ENCODE measurements at regions not wholly inside any gene's neighbourhood (a gene's known extent, or its start where the extent isn't known, plus 50 kb on each side); places are given as distances from the start of the nearest gene placed in this dataset.

DNA sequence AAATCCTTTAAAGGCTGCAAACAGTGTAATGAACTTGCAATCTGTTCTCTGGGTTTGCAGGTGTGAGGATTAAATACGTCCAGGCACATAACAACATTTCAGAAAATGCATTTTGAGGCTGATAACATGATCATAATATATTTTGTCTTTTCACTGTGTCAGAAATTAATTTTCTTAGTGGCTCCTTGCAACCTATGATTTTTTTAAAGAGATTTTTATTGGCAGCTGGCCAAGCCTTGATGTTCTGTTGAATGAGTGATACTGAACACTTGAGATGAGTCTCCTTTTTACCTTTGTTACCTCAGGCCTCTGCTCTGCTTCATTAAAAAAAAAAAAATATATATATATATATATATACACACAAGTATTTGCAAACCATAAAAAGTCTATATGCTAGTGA is 68.2 kb upstream of the TENM3 start:
- H3K4me2 ChIP-seq (ENCODE audit: low read depth, low read length), result no peak overlapping the region
- no peak overlapping the region for H3K4me3 ChIP-seq (ENCODE audit: insufficient read depth, low read depth, low read length)
- no peak overlapping the region for H2BK15ac ChIP-seq (ENCODE audit: low read depth, low read length)
- no peak for DNase-seq
- no peaks in the 10 kb centered on the region for H4K20me1 ChIP-seq (ENCODE audit: insufficient read depth, low read length)
- H4K8ac ChIP-seq (ENCODE audit: low read depth in 2 of 2, low read length in 2 of 2), result no peak overlapping the region
- H3K23ac ChIP-seq (ENCODE audit: low read depth, low read length), result no peak overlapping the region
- H2AK5ac ChIP-seq (ENCODE audit: low read depth, low read length), result no peak overlapping the region
- H2AFZ ChIP-seq (replicated peaks; ENCODE audit: low read length, poor library complexity), result no peak overlapping the region
- H3K79me1 ChIP-seq (ENCODE audit: low read depth in 1 of 2, low read length in 2 of 2), result peaks cover 3 to 4% of the 10 kb centered on the region in 2 experiments; a peak in 2 of 4 replicates
- H3K9me3 ChIP-seq (ENCODE audit: control insufficient read depth, insufficient read depth, low read length), result no peaks in the 10 kb centered on the region
- H3K9me1 ChIP-seq (ENCODE audit: insufficient read depth, low read length), result no peaks in the 10 kb centered on the region
- H2BK20ac ChIP-seq (ENCODE audit: low read depth, low read length), result no peak overlapping the region
- no CpG with 5 or more reads among the region's 1 CpG for whole genome bisulfite sequencing, 2 experiments (ENCODE audit: extremely low coverage in 2 of 2, insufficient read length in 1 of 2)
- no peak overlapping the region for H2BK5ac ChIP-seq (ENCODE audit: low read depth, low read length, poor library complexity, severe bottlenecking)
- no peak overlapping the region for H4K5ac ChIP-seq (ENCODE audit: low read depth, low read length)
- no peak overlapping the region for H3K14ac ChIP-seq (replicated peaks; ENCODE audit: low read depth, low read length)
- dilution Hi-C loops (cut with HindIII; ENCODE audit: low sequenced_read_pairs, unreplicated experiment), result no loop called here
- H3K18ac ChIP-seq (ENCODE audit: low read depth, low read length), result no peak overlapping the region
- ChIA-PET CTCF (interaction anchor here (0.6 to 0.7 kb wide), 2 partner anchors 27 to 425 kb away, joined by 3 to 5 read pairs; no protein-coding TSS in a partner anchor), POLR2A (ENCODE audit: unreplicated experiment) (no interaction called here)
- TF ChIP-seq SMC3 (IDR thresholded peaks at IDR 0.05; ENCODE audit: low read depth, low read length), result no peak
- TF ChIP-seq POLR2A (IDR thresholded peaks at IDR 0.05; ENCODE audit: low read depth, low read length), result no peak
- TF ChIP-seq, protein P1, sequence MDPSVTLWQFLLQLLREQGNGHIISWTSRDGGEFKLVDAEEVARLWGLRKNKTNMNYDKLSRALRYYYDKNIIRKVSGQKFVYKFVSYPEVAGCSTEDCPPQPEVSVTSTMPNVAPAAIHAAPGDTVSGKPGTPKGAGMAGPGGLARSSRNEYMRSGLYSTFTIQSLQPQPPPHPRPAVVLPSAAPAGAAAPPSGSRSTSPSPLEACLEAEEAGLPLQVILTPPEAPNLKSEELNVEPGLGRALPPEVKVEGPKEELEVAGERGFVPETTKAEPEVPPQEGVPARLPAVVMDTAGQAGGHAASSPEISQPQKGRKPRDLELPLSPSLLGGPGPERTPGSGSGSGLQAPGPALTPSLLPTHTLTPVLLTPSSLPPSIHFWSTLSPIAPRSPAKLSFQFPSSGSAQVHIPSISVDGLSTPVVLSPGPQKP (IDR thresholded peaks at IDR 0.05; ENCODE audit: borderline replicate concordance, low read depth, low read length), result no peak
- no peak for TF ChIP-seq RFX5 (IDR thresholded peaks at IDR 0.05; ENCODE audit: low read depth, low read length)
- TF ChIP-seq MAFK (IDR thresholded peaks at IDR 0.05; ENCODE audit: low read depth, low read length), result no peak
- no peak for TF ChIP-seq RAD21 (IDR thresholded peaks at IDR 0.05; ENCODE audit: low read length)
- TF ChIP-seq, protein P2, sequence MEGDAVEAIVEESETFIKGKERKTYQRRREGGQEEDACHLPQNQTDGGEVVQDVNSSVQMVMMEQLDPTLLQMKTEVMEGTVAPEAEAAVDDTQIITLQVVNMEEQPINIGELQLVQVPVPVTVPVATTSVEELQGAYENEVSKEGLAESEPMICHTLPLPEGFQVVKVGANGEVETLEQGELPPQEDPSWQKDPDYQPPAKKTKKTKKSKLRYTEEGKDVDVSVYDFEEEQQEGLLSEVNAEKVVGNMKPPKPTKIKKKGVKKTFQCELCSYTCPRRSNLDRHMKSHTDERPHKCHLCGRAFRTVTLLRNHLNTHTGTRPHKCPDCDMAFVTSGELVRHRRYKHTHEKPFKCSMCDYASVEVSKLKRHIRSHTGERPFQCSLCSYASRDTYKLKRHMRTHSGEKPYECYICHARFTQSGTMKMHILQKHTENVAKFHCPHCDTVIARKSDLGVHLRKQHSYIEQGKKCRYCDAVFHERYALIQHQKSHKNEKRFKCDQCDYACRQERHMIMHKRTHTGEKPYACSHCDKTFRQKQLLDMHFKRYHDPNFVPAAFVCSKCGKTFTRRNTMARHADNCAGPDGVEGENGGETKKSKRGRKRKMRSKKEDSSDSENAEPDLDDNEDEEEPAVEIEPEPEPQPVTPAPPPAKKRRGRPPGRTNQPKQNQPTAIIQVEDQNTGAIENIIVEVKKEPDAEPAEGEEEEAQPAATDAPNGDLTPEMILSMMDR (conservative IDR thresholded peaks at IDR 0.05; ENCODE audit: low read depth, low read length), result no peak
- TF ChIP-seq CHD1 (IDR thresholded peaks at IDR 0.05; ENCODE audit: low read depth, low read length), result no peak
- TF ChIP-seq, protein P3, sequence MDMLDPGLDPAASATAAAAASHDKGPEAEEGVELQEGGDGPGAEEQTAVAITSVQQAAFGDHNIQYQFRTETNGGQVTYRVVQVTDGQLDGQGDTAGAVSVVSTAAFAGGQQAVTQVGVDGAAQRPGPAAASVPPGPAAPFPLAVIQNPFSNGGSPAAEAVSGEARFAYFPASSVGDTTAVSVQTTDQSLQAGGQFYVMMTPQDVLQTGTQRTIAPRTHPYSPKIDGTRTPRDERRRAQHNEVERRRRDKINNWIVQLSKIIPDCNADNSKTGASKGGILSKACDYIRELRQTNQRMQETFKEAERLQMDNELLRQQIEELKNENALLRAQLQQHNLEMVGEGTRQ (IDR thresholded peaks at IDR 0.05; ENCODE audit: low read depth, low read length), result no peak
- TF ChIP-seq BHLHE40 (IDR thresholded peaks at IDR 0.05; ENCODE audit: low read depth, low read length), result no peak
- TF ChIP-seq NFE2L2 (IDR thresholded peaks at IDR 0.05; ENCODE audit: low read depth, low read length), result no peak
- no peak for TF ChIP-seq RCOR1 (IDR thresholded peaks at IDR 0.05; ENCODE audit: insufficient replicate concordance, low read length)
- TF ChIP-seq MXI1 (IDR thresholded peaks at IDR 0.05; ENCODE audit: borderline replicate concordance, low read depth, low read length), result no peak
- TF ChIP-seq MAZ (IDR thresholded peaks at IDR 0.05; ENCODE audit: borderline replicate concordance, low read depth, low read length), result no peak
- TF ChIP-seq FOS (IDR thresholded peaks at IDR 0.05; ENCODE audit: low read depth, low read length), result no peak
- TF ChIP-seq CEBPB (IDR thresholded peaks at IDR 0.05; ENCODE audit: low read depth, low read length), result no peak
- BruUV-seq (replicated peaks), result no TSS peak
- H2BK120ac ChIP-seq (ENCODE audit: low read depth, low read length), result no peak overlapping the region
- H4K91ac ChIP-seq (ENCODE audit: insufficient read depth, low read depth, low read length), result no peak overlapping the region
- no peak for ATAC-seq (ENCODE audit: low read depth)
- in situ Hi-C loops (cut with MboI; ENCODE audit: low sequenced_read_pairs), result no loop called here
- H3K4ac ChIP-seq (ENCODE audit: low read depth, low read length), result no peak overlapping the region
- no peaks in the 10 kb centered on the region for H3K27me3 ChIP-seq (ENCODE audit: control insufficient read depth, insufficient read depth, low read length)
- no peaks in the 10 kb centered on the region for H3K36me3 ChIP-seq (ENCODE audit: control insufficient read depth, insufficient read depth, low read length)
- no peak overlapping the region for H3K27ac ChIP-seq (ENCODE audit: insufficient read depth, low read length)
- H3K4me1 ChIP-seq (ENCODE audit: control insufficient read depth, insufficient read depth, low read length), result peaks cover 2% of the 10 kb centered on the region; the same call in 1 of the 2 replicates
- H3K56ac ChIP-seq (ENCODE audit: extremely low read depth, insufficient read depth, low read length), result no peak overlapping the region
- H2AK9ac ChIP-seq (replicated peaks; ENCODE audit: low read depth, low read length, poor library complexity), result no peak overlapping the region
- no peak overlapping the region for H3K9ac ChIP-seq (ENCODE audit: low read depth, low read length)
- intact Hi-C loops (cut with micrococcal nuclease), result no loop called here

All from IMR-90 (cell line).